Activated CD4-positive, alpha-beta T cell treated with anti-CD3 and anti-CD28 coated beads, Interleukin-2, Interleukin-4, amounts not matched to agents 100 ng/mL and 50 ng/mL, durations not matched to agents 16 hours and 8 hours (primary cell): ENCODE measurements at regions not wholly inside any gene's neighbourhood (a gene's known extent, or its start where the extent isn't known, plus 50 kb on each side); places are given as distances from the start of the nearest gene placed in this dataset.

ENCODE experiments used
- DNase-seq: peaks from one replicate; pipeline ENCODE4 v3.0.0-alpha.2; 2020; ENCODE audit warnings: low spot score

- DNase-seq: no peak
Measured at GRCh38 chr6:54010340-54011276, 100.6 kb upstream of the MLIP start.

- no peak for DNase-seq
Measured at GRCh38 chr6:54011277-54011648, 100.0 kb upstream of the MLIP start.

GRCh38 chr6:54013966-54014365 is 97.3 kb upstream of the MLIP start:
- no peak for DNase-seq

GRCh38 chr6:54014440-54014839 is 96.8 kb upstream of the MLIP start:
- no peak for DNase-seq

DNA sequence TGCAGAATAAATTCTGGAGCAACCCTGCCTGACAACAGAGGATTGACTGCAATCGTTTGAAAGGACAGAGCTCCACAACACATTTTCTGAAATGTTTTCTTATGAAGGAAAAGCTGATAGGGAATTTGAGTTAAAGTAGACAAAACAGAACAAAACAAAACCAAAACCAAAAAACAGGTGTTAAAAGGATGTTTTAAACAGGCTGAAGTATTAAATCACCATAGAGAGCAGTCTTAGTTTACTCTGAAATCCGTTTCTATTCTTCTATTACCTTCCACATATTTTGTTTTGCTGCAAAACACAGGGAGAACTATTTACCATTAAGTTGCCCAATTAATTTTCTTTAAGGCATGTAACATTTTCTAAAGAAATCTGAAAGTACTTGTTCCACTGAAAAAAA is 93.4 kb upstream of the MLIP start:
- no peak for DNase-seq

DNA sequence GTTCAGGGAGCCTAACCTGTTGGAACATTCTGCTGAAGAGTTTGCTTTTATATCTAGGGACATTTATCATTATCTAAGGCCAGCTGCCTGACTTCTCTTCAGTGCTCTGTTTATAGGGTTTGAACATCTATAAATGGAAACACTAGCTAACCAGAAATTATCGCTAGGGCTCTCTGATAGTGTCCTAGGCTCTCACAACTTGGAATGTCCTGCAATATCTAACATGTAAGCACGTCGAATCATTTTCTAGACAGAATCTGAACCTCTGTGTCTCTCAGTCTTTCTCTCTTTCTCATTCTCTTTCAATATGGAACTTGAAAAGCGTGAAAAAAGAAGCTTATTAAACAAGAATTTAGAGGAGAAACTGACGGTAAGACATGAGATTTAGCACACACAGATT is 92.5 kb upstream of the MLIP start:
- DNase-seq: no peak

DNA sequence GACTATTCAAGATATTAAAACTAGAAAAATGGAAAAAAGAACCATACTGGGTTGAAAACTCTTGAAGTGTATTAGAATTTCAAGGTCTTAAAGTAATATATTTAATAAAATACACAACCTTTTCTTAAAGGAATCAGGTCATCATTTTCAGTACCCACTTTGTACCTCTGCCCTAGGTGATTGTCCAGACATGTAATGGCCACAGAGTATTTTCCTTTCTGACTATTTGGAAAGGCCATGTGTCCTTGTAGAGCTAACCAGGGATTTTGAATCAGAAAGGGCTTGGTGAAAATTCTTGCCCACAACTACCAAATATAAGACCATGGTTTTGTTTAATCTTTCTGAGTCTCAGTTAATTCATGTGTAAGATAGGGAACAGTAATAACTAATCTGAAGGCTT is 91.4 kb upstream of the MLIP start:
- DNase-seq: no peak

DNA sequence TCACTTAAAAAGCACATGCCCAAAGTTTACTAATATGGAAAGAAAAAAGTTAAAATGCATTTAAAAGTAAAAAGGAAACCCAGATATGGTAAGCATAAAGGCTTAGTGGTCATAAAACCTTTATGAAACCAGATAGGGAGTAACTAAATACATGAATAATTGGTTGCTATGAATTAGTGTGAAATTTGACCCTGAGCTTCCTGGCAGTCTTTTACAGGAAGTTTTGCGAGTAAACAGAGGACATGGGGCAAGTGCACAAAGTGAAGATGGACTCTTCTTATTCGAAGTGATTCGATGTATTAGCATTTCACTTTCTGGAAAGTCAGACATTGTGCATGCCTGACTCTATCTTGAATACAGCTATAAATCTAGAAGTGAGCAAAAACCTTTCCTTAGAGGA is 90.9 kb upstream of the MLIP start:
- DNase-seq: no peak

GRCh38 chr6:54026652-54027400 is 84.4 kb upstream of the MLIP start:
- no peak for DNase-seq

DNA sequence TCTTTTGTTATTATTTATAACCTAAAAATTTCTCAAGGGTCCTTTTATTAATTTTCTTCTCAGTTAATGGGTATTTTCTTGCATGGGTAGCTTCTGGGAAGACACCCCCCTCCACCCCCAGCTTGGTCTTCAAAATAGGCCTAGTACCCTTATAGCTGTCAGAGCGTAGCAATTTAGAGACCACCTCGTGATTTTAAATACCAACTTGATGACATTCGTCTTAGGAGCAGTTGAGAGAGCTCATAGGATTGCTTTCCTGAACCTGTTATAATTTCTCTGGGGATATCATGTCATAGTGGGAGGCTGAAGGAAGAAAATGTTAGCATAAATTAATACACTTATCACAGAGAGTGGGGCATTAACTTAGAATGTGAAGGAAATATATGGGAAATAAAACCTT is 83.1 kb upstream of the MLIP start:
- DNase-seq: no peak

- DNase-seq: no peak
Measured at GRCh38 chr6:54029187-54029586, 82.1 kb upstream of the MLIP start.

- no peak for DNase-seq
Measured at GRCh38 chr6:54031169-54031568, 80.1 kb upstream of the MLIP start.

DNA sequence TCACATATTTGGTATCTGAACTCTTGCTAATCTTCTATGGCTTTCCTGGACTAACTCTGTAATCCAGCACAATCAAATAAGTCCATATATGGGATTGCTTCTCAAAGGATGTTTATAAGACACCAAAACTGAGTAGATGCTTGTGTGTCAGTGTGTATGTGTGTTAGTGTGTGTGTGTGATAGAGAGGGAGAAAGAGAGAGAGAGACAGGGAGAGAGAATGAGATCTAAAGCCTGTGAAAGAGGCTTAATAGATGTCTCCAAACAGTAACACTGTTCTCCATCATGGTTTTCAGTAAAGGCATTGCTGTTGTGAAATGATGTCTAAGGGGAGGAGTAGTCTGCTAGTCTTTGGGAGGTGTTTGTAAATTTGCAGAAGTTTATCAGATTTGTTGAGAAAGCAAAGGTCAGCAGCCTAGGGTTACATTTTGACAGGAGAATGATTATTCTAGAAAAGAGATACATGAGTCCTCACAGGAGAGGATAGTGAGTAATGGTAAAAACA is 73.9 kb upstream of the MLIP start:
- DNase-seq: no peak

DNA sequence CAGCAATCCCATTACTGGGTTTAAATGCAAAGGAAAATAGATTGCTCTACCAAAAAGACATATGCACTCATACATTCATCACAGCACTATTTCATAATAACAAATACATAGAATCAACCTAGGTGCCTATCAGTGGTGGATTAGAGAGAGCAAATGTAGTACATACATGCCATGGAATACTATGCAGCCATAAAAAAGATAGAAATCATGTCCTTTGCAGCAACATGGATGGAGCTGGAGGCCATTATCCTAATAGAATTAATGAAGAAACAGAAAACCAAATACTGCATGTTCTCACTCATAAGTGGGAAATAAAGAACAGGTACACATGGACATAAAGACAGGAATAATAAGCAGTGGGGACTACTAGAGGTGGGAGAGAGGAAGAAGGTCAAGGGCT is 70.7 kb upstream of the MLIP start:
- DNase-seq: no peak

DNA sequence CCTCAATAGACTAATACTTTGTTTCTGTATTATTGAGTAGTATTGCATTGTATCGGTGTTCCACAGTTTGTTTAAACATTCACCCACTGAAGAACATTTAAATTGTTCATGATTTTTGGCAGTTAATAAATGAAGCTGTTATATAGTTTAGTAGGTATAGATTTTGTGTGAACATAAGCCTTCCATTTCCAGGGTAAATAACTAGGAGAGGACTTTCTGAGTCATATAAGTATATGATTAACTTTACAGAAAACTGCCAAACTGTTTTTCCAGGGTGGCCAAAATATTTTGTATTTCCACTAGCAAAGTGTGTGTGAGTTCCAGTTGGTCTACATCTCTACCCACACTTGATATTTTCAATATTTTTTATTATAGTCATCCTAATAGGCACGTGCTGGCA is 70.0 kb upstream of the MLIP start:
- DNase-seq: no peak

DNA sequence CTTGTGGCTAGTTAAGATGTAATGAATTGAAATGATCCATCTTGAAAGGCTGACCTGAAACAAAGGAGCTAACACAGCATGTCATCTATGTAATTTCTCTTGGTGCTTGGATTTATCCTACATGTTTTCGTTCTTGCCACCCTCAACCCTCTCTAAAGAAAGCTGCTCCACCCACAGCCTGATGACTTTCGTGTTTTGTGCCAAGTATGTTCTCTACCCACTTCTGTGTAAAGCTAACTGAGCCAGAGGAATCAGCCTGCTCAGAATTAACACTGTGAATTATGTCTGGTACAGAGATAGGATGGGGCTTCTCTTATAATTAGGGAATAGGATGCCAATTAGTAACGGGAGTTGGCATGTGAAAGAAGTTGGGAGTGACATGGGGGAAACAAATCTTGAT is 67.9 kb upstream of the MLIP start:
- no peak for DNase-seq

DNA sequence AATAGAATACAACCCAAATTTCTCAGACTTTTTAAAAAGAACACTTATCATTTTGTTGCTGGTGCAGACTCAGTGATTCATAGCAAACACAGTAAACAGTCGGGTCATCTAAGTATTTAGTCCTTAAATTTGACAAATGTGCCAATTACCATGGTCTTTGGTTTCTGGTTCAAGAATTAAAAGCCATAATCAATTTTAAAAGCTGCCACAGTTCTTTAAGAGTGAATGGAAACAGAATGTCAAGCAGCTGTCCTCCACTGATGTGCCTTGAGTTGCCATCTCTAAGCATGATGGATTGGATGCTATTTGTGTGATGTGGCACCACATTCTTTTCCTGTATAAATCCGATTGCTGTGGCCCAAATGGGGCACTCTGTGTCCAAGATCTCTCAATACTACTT is 67.2 kb upstream of the MLIP start:
- DNase-seq: no peak

DNA sequence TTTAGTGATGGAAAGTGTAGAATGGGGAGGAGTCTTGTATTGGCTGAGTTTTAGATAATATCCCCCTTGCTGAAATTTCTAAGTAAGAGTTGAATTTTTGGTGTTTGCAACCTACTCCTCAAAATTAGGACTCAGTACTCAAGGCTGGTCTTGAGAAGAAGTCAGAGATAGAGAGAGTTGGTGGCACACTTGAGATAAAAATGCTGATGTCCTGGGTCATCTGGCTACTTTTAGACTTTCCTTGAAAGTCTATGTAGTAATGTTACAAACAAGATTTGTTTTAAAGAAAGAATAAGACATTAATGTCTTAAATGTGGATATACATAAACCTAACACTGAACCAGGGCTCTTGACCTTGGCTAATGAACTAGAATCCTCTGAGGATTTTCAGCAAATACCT is 62.5 kb upstream of the MLIP start:
- no peak for DNase-seq

DNA sequence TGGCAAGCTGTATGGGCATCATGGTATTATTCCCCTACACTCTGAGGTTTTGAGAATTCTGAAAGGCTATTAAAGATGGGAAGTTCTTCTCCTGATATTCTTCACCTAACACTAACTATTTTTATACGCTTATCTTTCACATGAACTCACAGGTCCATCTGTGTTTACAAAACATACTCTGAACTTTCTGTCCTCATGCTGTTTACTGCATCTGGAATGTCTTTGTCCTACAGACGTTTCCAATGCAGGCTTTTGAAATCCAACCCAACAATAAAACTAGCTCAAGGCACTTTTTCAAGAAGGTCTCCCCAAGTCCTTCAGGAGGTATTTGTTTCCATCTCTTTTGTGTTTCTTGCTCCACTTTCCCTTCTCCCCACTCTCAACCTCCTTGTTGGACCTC is 60.5 kb upstream of the MLIP start:
- no peak for DNase-seq

DNA sequence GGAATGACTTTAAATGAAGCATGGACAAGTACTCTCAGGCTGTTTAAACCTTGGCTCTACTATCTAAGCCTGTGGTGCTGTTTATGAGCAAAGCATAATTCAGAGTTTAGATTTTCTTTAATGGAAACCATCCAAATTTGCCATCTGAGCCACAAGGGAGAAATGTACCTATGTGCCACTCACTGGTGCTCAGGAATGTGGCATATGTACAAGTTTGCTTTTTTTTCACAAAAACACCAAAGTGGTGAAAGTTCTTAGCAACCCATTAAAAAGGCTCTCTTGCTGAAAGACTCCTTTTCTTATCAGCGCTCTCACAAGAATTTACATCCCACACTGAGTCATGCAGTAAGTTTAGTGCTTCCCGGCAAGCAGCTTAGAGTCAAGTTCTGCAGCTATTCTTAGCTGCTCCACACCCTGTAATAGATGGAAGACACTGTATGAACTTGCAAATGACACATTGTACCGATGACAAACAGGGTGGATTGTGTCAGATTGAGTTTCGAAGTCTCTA is 57.3 kb upstream of the MLIP start:
- DNase-seq: no peak

DNA sequence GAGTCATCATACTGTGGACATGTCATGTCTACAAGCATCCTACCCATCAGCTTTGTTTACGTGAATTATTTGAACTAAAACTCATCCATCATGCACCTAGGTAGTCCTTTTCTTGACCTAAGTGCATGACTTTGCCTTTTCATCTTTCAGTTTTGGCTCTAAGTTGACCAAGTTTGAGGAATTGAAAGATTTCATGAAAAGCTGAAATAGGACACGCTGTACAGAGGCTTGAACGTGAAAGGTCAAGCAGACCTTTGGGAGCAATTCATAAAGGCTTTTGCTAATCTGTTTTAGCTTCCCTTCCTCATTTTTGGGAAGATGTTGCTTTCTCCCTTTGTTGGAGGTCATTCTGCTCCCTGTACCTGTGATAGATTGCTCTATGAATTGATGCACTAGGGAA is 55.1 kb upstream of the MLIP start:
- DNase-seq: no peak

DNA sequence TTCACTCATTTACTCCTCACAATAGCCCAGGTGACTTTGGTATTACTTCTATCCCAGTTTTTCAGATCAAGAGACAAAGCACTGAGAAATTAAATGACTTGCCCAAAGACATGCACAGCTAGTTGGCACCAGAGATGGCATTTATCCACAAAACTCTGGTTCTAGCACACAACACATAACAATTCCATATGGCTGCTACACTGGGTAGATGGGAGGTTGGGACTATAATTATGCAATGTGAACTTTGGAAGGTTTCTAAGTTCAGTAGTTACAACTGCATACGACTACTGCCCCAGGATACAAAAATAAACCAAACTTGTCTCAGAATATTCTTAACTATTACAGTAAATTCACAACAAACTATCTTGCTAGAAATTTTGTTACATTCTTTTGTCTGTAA is 54.2 kb upstream of the MLIP start:
- DNase-seq: no peak

DNA sequence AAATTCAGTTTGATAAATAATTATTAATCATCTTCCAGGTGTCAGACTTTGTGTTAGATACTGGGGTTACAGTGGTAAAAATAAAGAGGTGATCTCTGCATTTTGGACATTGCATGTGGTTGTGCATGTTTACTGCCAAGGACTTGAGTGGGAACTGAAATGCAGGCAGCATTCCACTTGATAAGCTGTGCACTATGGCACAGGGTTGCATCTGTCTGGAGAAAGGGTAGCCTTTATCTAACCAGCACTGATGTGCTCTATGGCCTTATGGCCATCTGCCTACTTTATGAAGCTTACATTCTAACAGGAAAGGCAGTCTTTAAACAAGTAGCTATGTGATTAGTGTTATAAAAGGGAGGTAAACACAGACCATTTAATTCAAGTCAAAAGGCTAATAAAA is 53.0 kb upstream of the MLIP start:
- no peak for DNase-seq
